GM13977 (cell line): ENCODE measurements at regions not wholly inside any gene's neighbourhood (a gene's known extent, or its start where the extent isn't known, plus 50 kb on each side); places are given as distances from the start of the nearest gene placed in this dataset.

Experiments
- DNase-seq: peaks from one replicate; pipeline ENCODE4 v3.0.0; 2012; ENCODE audit warnings: low spot score
- in situ Hi-C: fragments of 300-500 bp; cut with MboI; formaldehyde crosslinking; loops from one replicate; pipeline ENCODE4 v1.12.0; 2022; ENCODE audit warnings: low sequenced_read_pairs, low pct_unique_long_range_greater_than_20kb, mixed read lengths, inconsistent platforms; ENCODE audit not compliant: unreplicated experiment
- TF ChIP-seq, protein P1 (sequence below): IDR thresholded peaks from 2 replicates; pipeline ENCODE4 v1.5.1; 2012; ENCODE audit warnings: mild to moderate bottlenecking, control low read depth; ENCODE audit not compliant: insufficient read depth; ENCODE audit errors: extremely low read depth, missing control alignments

DNA sequence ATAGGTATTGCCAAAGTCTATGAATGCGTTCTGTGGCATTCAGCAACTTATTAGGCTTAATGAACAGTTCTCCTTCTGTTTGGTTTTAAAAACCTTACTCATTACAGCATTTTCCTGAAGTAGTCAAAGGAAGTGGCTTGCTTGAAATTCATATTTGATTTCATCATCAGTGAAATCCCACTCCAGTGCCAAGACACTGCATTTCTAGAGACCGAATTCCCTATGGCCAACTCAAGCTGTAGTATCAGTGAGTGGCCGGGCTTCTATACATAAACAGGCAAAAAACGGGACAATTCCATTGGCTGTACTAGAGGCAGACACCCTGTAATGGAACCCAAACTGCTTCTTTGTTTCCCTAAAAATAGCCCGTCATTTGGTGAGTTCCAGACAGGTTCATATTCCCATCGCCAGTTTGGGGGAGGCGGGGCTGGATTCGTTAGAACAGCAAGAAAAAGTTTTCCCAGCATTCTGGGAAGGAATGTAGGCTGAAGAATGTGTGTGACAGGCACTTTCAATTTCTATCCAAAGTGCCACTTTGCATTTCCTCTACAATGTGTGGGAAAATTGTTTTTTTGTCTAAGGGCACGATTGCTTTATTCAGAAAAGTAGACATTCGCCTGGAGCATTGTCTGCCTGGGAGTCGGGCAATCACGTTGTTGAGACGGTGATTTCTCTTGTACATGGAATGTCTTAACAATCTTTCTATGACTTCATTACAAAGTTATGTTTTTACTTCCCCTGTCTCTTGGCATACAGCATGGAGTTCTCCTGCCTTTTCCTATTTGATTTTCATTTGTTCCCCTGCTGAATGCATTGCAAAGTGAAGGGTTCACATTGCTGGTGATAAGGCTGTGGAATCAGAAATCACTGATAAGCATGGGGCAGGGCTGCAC lies 141.8 kb upstream of the MAST4 start:
- no peak for DNase-seq
- in situ Hi-C loops = no loop called here
- TF ChIP-seq, protein P1, sequence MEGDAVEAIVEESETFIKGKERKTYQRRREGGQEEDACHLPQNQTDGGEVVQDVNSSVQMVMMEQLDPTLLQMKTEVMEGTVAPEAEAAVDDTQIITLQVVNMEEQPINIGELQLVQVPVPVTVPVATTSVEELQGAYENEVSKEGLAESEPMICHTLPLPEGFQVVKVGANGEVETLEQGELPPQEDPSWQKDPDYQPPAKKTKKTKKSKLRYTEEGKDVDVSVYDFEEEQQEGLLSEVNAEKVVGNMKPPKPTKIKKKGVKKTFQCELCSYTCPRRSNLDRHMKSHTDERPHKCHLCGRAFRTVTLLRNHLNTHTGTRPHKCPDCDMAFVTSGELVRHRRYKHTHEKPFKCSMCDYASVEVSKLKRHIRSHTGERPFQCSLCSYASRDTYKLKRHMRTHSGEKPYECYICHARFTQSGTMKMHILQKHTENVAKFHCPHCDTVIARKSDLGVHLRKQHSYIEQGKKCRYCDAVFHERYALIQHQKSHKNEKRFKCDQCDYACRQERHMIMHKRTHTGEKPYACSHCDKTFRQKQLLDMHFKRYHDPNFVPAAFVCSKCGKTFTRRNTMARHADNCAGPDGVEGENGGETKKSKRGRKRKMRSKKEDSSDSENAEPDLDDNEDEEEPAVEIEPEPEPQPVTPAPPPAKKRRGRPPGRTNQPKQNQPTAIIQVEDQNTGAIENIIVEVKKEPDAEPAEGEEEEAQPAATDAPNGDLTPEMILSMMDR = no peak

DNA sequence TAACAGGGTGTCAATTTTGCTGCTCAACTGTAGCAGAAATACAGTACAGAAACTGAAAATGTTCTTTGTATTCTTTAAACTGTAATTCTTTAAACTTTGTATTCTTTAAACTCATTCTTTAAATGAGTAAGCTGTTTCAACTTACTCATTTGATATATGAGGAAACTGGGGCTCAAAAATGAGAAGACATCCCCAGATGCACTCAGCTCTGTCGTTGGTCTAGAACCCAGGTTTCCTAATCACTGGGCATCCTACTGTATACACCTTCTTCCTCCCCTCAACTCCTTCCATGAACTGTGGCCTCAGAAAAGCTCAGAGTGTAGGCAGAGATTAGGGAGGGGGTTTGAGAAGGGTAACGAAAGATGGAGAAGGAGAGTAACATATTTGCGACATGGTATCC lies 136.5 kb upstream of the MAST4 start:
- TF ChIP-seq, protein P1 = no peak
- in situ Hi-C loops = no loop called here
- no peak for DNase-seq

DNA sequence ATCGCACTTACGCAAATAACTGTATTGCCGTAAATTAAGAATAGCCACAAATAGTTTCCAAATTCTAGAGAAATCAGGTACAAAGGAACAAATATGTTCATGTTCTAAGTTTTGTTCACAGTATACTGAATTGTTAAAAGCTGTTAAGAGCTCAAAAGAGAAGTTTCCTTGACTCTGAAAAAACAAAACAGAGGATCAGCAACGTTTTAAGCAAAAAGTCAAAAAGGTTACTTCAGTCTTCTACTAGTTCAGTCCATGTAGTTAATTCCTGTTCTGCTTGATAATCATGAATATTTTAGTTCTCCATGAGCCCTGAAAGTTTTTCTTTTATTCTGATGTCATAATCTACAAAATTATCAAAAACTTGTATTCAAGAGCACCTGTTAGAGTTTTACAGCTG lies 128.6 kb upstream of the MAST4 start:
- in situ Hi-C loops = no loop called here
- TF ChIP-seq, protein P1 = no peak
- DNase-seq = no peak

DNA sequence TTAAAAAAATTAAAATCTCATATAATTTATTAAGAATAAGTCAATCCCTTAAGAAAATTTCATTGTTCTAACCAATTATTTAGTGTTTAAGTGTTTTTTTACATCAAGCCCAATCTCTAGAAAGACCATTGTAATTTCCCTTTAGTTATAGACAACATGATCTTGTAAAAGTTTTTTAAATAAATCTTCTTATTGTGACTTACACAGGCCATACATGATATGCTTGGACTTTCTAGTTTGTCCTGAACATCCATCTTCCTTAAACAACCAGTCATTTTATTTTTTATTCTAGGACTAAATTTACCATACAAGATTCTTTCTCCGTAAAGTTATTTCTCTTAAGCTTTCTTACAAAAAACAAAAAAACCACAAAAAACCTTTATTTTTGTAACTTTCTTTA lies 126.5 kb upstream of the MAST4 start:
- in situ Hi-C loops = no loop called here
- DNase-seq = no peak
- TF ChIP-seq, protein P1 = no peak

DNA sequence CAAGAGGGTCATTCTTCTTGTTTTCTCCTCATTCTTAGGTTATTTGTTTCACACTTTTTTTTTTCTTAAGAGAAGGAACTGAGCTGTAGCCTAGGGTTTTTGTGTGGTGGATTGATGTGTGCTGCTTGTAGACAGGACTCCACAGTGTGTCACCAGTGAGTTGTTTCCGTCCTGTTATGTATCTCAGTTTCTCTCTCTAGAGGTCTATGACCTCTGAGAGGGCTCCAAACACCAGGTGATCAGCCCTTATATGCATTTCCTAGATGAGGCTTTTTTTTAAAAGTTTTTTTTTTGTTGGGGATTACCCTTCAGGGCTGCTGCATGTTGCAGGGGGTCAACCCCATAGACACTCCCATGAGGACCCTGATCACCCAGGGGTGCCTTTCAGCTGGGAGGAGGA lies 124.2 kb upstream of the MAST4 start:
- in situ Hi-C loops = no loop called here
- TF ChIP-seq, protein P1 = no peak
- no peak for DNase-seq

DNA sequence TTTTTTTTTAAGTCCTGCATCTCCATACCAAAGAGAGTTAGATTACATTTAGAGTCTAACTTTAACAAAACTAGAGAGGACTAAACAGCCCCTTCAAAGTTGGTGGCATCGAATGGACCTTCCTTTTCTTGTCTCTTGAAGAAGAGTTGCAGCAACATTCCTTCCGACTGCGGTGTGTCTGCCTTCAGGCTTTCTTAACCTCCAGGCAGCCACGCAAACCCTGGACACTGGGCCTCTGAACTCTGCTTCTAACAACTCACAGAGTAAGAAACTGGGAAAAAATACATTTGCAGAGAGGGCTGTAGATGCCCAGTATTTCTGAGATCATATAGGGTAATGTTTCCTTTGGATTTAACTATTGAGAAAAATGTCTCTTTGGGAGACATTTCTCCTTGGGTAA lies 120.5 kb upstream of the MAST4 start:
- TF ChIP-seq, protein P1 = no peak
- DNase-seq = no peak
- in situ Hi-C loops = no loop called here
